H9 (cell line): ENCODE measurements at regions not wholly inside any gene's neighbourhood (a gene's known extent, or its start where the extent isn't known, plus 50 kb on each side); places are given as distances from the start of the nearest gene placed in this dataset.

Source experiments
- DNase-seq: peaks from one replicate; pipeline ENCODE4 v3.0.0-alpha.2; 2017
- H2AFZ ChIP-seq: one replicate; pipeline ENCODE4 v1.6.1; 2013; ENCODE audit warnings: mild to moderate bottlenecking, low read length, control low read depth, moderate library complexity
- H2AK5ac ChIP-seq: 2 replicates; pipeline ENCODE4 v1.6.1; 2013; ENCODE audit warnings: low read length, control low read depth, mixed read lengths; ENCODE audit not compliant: insufficient read length
- H2BK120ac ChIP-seq: one replicate; pipeline ENCODE4 v1.6.1; 2013; ENCODE audit warnings: low read depth, mild to moderate bottlenecking, low read length, control low read depth, inconsistent platforms; ENCODE audit not compliant: poor library complexity, severe bottlenecking
- H2BK12ac ChIP-seq: 2 replicates; pipeline ENCODE4 v1.6.1; 2013; ENCODE audit warnings: low read length, control low read depth, mixed read lengths, low read depth; ENCODE audit not compliant: insufficient read length
- H2BK15ac ChIP-seq: 2 replicates; pipeline ENCODE4 v1.6.1; 2013; ENCODE audit warnings: low read depth, low read length, control low read depth
- H2BK20ac ChIP-seq: one replicate; pipeline ENCODE4 v1.6.1; 2013; ENCODE audit warnings: low read depth, mild to moderate bottlenecking, low read length, control low read depth, inconsistent platforms; ENCODE audit not compliant: poor library complexity, severe bottlenecking
- H2BK5ac ChIP-seq: 2 replicates; pipeline ENCODE4 v1.6.1; 2013; ENCODE audit warnings: low read length, control low read depth, mixed read lengths; ENCODE audit not compliant: insufficient read length
- H3K14ac ChIP-seq: 2 replicates; pipeline ENCODE4 v1.6.1; 2013; ENCODE audit warnings: low read length, control low read depth; ENCODE audit not compliant: insufficient read depth
- H3K18ac ChIP-seq: 2 replicates; pipeline ENCODE4 v1.6.1; 2013; ENCODE audit warnings: low read depth, mild to moderate bottlenecking, mixed read lengths, low read length, control low read depth; ENCODE audit not compliant: insufficient read length
- H3K23ac ChIP-seq: 2 replicates; pipeline ENCODE4 v1.6.1; 2013; ENCODE audit warnings: low read length, control low read depth, mixed read lengths, low read depth; ENCODE audit not compliant: insufficient read length
- H3K23me2 ChIP-seq: 2 replicates; pipeline ENCODE4 v1.6.1; 2013; ENCODE audit warnings: low read depth, mild to moderate bottlenecking, mixed read lengths, low read length, control low read depth; ENCODE audit not compliant: insufficient read length, poor library complexity, severe bottlenecking
- H3K27ac ChIP-seq: 2 replicates; pipeline ENCODE4 v1.5.1; 2013; ENCODE audit warnings: low read length, control low read depth, mixed read lengths, low read depth; ENCODE audit not compliant: insufficient read length
- H3K27me3 ChIP-seq: 2 replicates; pipeline ENCODE4 v1.6.1; 2013; ENCODE audit warnings: low read length, control low read depth, inconsistent platforms; ENCODE audit not compliant: insufficient read depth
- H3K4ac ChIP-seq: 2 replicates; pipeline ENCODE4 v1.6.1; 2013; ENCODE audit warnings: low read depth, mild to moderate bottlenecking, control low read depth, inconsistent platforms, low read length, moderate library complexity
- H3K4me1 ChIP-seq: 2 replicates; pipeline ENCODE4 v1.6.1; 2013; ENCODE audit warnings: low read length, control low read depth, inconsistent platforms; ENCODE audit not compliant: insufficient read depth
- H3K4me2 ChIP-seq: 2 replicates; pipeline ENCODE4 v1.6.1; 2013; ENCODE audit warnings: low read length, control low read depth, mixed read lengths; ENCODE audit not compliant: insufficient read length, insufficient read depth
- H3K56ac ChIP-seq: 2 replicates; pipeline ENCODE4 v1.6.1; 2013; ENCODE audit warnings: low read depth, mild to moderate bottlenecking, mixed read lengths, low read length, control low read depth; ENCODE audit not compliant: insufficient read length
- H3K79me1 ChIP-seq: 2 replicates; pipeline ENCODE4 v1.6.1; 2013; ENCODE audit warnings: low read depth, mild to moderate bottlenecking, moderate library complexity, low read length, control low read depth, inconsistent platforms; ENCODE audit not compliant: insufficient read depth, poor library complexity, severe bottlenecking
- H3K79me2 ChIP-seq: 2 replicates; pipeline ENCODE4 v1.6.1; 2013; ENCODE audit warnings: low read length, control low read depth, inconsistent platforms; ENCODE audit not compliant: insufficient read depth
- H3K9ac ChIP-seq: 2 replicates; pipeline ENCODE4 v1.6.1; 2013; ENCODE audit warnings: low read length, control low read depth, mixed read lengths; ENCODE audit not compliant: insufficient read length; ENCODE audit errors: extremely low read depth
- H3K9me3 ChIP-seq: one replicate; pipeline ENCODE4 v1.6.1; 2013; ENCODE audit warnings: low read depth, low read length, inconsistent platforms; ENCODE audit not compliant: control insufficient read depth
- H3T11ph ChIP-seq: one replicate; pipeline ENCODE4 v1.6.1; 2013; ENCODE audit warnings: mild to moderate bottlenecking, low read length, control low read depth, inconsistent platforms
- H4K20me1 ChIP-seq: one replicate; pipeline ENCODE4 v1.6.1; 2013; ENCODE audit not compliant: control insufficient read depth, insufficient read length, insufficient read depth
- H4K5ac ChIP-seq: 2 replicates; pipeline ENCODE4 v1.6.1; 2013; ENCODE audit warnings: low read depth, mild to moderate bottlenecking, mixed read lengths, low read length, control low read depth; ENCODE audit not compliant: insufficient read length
- H4K8ac ChIP-seq: replicated peaks from 2 replicates; pipeline ENCODE4 v1.6.1; 2013; ENCODE audit warnings: low read length, control low read depth, mixed read lengths, low read depth; ENCODE audit not compliant: insufficient read length
- H4K91ac ChIP-seq: 2 replicates; pipeline ENCODE4 v1.6.1; 2013; ENCODE audit warnings: low read depth, mild to moderate bottlenecking, moderate library complexity, mixed read lengths, low read length, control low read depth; ENCODE audit not compliant: insufficient read length
- H3K27ac Mint-ChIP-seq, 3 experiments: 2 replicates in 2 of 3; 3 replicates in 1 of 3; pipeline ENCODE4 v1.8.0; 2020 to 2021; ENCODE audit warnings: mixed read lengths in 3 of 3, mild to moderate bottlenecking in 1 of 3, moderate library complexity in 1 of 3
- H3K27me3 Mint-ChIP-seq: 2 replicates; pipeline ENCODE4 v1.8.0; 2021; ENCODE audit warnings: low read depth, mild to moderate bottlenecking, moderate library complexity, mixed read lengths
- H3K36me3 Mint-ChIP-seq, 3 experiments: 2 replicates in 2 of 3; 3 replicates in 1 of 3; pipeline ENCODE4 v1.8.0; 2020 to 2021; ENCODE audit warnings: low read depth in 3 of 3, mixed read lengths in 3 of 3; ENCODE audit not compliant: insufficient read depth in 1 of 3
- H3K4me1 Mint-ChIP-seq, 2 experiments: 2 replicates each; pipeline ENCODE4 v1.8.0; 2020; ENCODE audit warnings: mixed read lengths in 2 of 2
- H3K4me3 Mint-ChIP-seq, 2 experiments: 2 replicates in 1 of 2; 3 replicates in 1 of 2; pipeline ENCODE4 v1.8.0; 2020 to 2021; ENCODE audit warnings: mild to moderate bottlenecking in 2 of 2, mixed read lengths in 2 of 2, moderate library complexity in 1 of 2
- H3K9me3 Mint-ChIP-seq, 2 experiments: 2 replicates in 1 of 2; 3 replicates in 1 of 2; pipeline ENCODE4 v1.8.0; 2020; ENCODE audit warnings: mild to moderate bottlenecking in 2 of 2, mixed read lengths in 2 of 2, moderate library complexity in 1 of 2
- WGBS: extraction: QIAGEN DNeasy Blood & Tissue Kit; methylation state at CpG from one replicate; pipeline ENCODE4 v1.1.7; 2013; ENCODE audit warnings: missing lambda C conversion rate, low lambda C conversion rate, mixed read lengths; ENCODE audit not compliant: insufficient read length; ENCODE audit errors: extremely low coverage; 5-methylcytosine and 5-hydroxymethylcytosine counted together
- TF ChIP-seq, protein P1 (sequence below): fragments of 200-600 bp; sonication (generic); conservative IDR thresholded peaks from 3 replicates; pipeline ENCODE4 v1.8.0; 2021; ENCODE audit warnings: antibody characterized with exemption, mild to moderate bottlenecking

- H3K56ac ChIP-seq: no peak overlapping the region
- no peaks in the 10 kb centered on the region for H3K36me3 Mint-ChIP-seq
- H4K8ac ChIP-seq: no peak overlapping the region
- no peak overlapping the region for H2BK5ac ChIP-seq
- H3K4me3 Mint-ChIP-seq: no peak overlapping the region
- H3K18ac ChIP-seq: no peak overlapping the region
- H3K27me3 Mint-ChIP-seq: no peaks in the 10 kb centered on the region
- H3K14ac ChIP-seq: no peak overlapping the region
- H4K20me1 ChIP-seq: no peaks in the 10 kb centered on the region
- H3K4me1 ChIP-seq: no peaks in the 10 kb centered on the region
- no peak overlapping the region for H3K23ac ChIP-seq
- H3K9me3 ChIP-seq: no peaks in the 10 kb centered on the region
- H3K4me2 ChIP-seq: no peak overlapping the region
- no peak overlapping the region for H2BK12ac ChIP-seq
- H3K79me2 ChIP-seq: no peaks in the 10 kb centered on the region
- H3K23me2 ChIP-seq: no peaks in the 10 kb centered on the region
- no peak overlapping the region; a peak in 1 of 7 replicates for H3K27ac Mint-ChIP-seq
- H2BK15ac ChIP-seq: no peak overlapping the region
- no peak for DNase-seq
- TF ChIP-seq, protein P1, sequence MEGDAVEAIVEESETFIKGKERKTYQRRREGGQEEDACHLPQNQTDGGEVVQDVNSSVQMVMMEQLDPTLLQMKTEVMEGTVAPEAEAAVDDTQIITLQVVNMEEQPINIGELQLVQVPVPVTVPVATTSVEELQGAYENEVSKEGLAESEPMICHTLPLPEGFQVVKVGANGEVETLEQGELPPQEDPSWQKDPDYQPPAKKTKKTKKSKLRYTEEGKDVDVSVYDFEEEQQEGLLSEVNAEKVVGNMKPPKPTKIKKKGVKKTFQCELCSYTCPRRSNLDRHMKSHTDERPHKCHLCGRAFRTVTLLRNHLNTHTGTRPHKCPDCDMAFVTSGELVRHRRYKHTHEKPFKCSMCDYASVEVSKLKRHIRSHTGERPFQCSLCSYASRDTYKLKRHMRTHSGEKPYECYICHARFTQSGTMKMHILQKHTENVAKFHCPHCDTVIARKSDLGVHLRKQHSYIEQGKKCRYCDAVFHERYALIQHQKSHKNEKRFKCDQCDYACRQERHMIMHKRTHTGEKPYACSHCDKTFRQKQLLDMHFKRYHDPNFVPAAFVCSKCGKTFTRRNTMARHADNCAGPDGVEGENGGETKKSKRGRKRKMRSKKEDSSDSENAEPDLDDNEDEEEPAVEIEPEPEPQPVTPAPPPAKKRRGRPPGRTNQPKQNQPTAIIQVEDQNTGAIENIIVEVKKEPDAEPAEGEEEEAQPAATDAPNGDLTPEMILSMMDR: no peak
- H2AK5ac ChIP-seq: no peak overlapping the region
- H3K4me1 Mint-ChIP-seq: peaks cover 13 to 16% of the 10 kb centered on the region in 2 experiments
- no peaks in the 10 kb centered on the region for H3K9me3 Mint-ChIP-seq
- no peak overlapping the region for H2AFZ ChIP-seq
- H3K79me1 ChIP-seq: no peaks in the 10 kb centered on the region
- H4K91ac ChIP-seq: no peak overlapping the region
- H2BK20ac ChIP-seq: no peak overlapping the region
- H3T11ph ChIP-seq: no peak overlapping the region
- no peaks in the 10 kb centered on the region for H3K27me3 ChIP-seq
- no peak overlapping the region for H4K5ac ChIP-seq
- no peak overlapping the region for H2BK120ac ChIP-seq
- no peak overlapping the region for H3K4ac ChIP-seq
- WGBS: no CpG with 5 or more reads among the region's 4 CpGs
- no peak overlapping the region for H3K9ac ChIP-seq
- no peak overlapping the region for H3K27ac ChIP-seq
Measured at GRCh38 chr22:34567367-34567766, 498.6 kb upstream of the ISX start.
